K562 (cell line): ENCODE measurements at regions not wholly inside any gene's neighbourhood (a gene's known extent, or its start where the extent isn't known, plus 50 kb on each side); places are given as distances from the start of the nearest gene placed in this dataset.

Experiments used
- BMI1 ChIP-seq: fragments of 150-350 bp; IDR thresholded peaks from 2 replicates; pipeline ENCODE4 v1.6.1; 2014; ENCODE audit warnings: low read length
- CREB5 ChIP-seq: fragments of 250-450 bp; sonication (Bioruptor Pico); IDR thresholded peaks from 2 replicates; pipeline ENCODE4 v1.5.0; 2020; ENCODE audit warnings: mild to moderate bottlenecking
- CTCF ChIP-seq, 3 experiments: IDR thresholded peaks in 2 of 3; conservative IDR thresholded peaks in 1 of 3; 2 replicates each; pipeline ENCODE4 v1.5.1; 2011 to 2012; ENCODE audit warnings: low read length in 3 of 3, mild to moderate bottlenecking in 3 of 3, control low read depth in 2 of 3, improper control_type of control experiment in 1 of 3, inconsistent platforms in 1 of 3, low read depth in 1 of 3, mixed read lengths in 1 of 3, moderate library complexity in 1 of 3; ENCODE audit not compliant: insufficient read depth in 2 of 3
- EHMT2 ChIP-seq: fragments of 450-650 bp; IDR thresholded peaks from 2 replicates; pipeline ENCODE4 v1.6.1; 2018; ENCODE audit warnings: antibody characterized with exemption
- POLR2AphosphoS5 ChIP-seq: IDR thresholded peaks from 2 replicates; pipeline ENCODE4 v1.6.1; 2011; ENCODE audit warnings: mild to moderate bottlenecking, low read depth, low read length, moderate library complexity; ENCODE audit not compliant: control insufficient read depth, insufficient read depth
- PYGO2 ChIP-seq: fragments of 450-650 bp; IDR thresholded peaks from 2 replicates; pipeline ENCODE4 v1.6.1; 2016; ENCODE audit warnings: mild to moderate bottlenecking, missing genetic modification characterization, moderate library complexity, missing compliant biosample characterization
- TBP ChIP-seq: optimal IDR thresholded peaks from 2 replicates; pipeline ENCODE3; 2011; ENCODE audit warnings: low read depth, low read length, improper control_type of control experiment
- ZNF133 ChIP-seq: fragments of 250-450 bp; sonication (Bioruptor Pico); IDR thresholded peaks from 2 replicates; pipeline ENCODE4 v1.4.0; 2020; ENCODE audit warnings: mild to moderate bottlenecking
- ZNF354B ChIP-seq: fragments of 250-450 bp; sonication (Bioruptor Pico); IDR thresholded peaks from 2 replicates; pipeline ENCODE4 v1.4.0; 2020
- ZNF79 ChIP-seq: fragments of 250-450 bp; sonication (Bioruptor Pico); IDR thresholded peaks from 2 replicates; pipeline ENCODE4 v1.4.0; 2020; ENCODE audit warnings: low read depth, mild to moderate bottlenecking, moderate library complexity

- TF ChIP-seq ZNF354B (CRISPR knock-in tag) (no peak), BMI1 (no peak), CREB5 (no peak), TBP (no peak), POLR2AphosphoS5 (no peak), ZNF79 (CRISPR knock-in tag) (no peak), ZNF133 (no peak), EHMT2 (no peak), PYGO2 (tag) (no peak), CTCF (IDR thresholded peaks at IDR 0.05 in 2 of 3, conservative IDR thresholded peaks at IDR 0.05 in 1 of 3; ENCODE audit: insufficient read depth in 2 of 3, low read depth in 1 of 3, low read length in 3 of 3) (no peak)
Observed at GRCh38 chr2:153143540-153143939, 335.0 kb downstream of the RPRM start.
